HG03457 (cell line): ENCODE measurements at regions not wholly inside any gene's neighbourhood (a gene's known extent, or its start where the extent isn't known, plus 50 kb on each side); places are given as distances from the start of the nearest gene placed in this dataset.
"Not testable (repeated sequence)": the region's sequence is repeated elsewhere in the genome, so short reads cannot be mapped to it uniquely, and the experiment has no call there.

Experiments used
- ATAC-seq: cut with Tn5 transposase; IDR thresholded peaks from one replicate; pipeline ENCODE4 v1.9.1; 2021; ENCODE audit warnings: moderate number of reproducible peaks; ENCODE audit not compliant: unreplicated experiment

GRCh38 chr3:70519913-70520659 is 207.6 kb upstream of the MDFIC2 start:
- ATAC-seq = no peak

DNA sequence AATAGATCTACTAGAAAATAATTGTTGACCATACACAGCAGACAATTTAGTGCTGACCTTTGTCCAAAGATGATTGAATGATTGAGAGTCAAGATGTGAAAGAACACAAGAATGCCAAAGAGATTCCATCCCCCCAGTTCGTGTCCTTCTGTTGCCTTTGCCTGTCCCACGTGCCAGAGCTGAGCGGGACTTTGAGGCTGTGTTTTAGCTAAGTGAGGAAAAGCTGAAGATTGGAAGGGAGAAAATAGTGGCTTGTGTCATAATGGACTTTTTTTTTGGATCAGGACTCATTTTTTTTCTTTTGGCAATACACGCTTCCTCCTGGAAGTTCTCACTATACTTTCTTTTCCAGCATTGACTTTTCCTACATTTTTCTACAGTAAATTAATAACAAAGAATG is 206.6 kb upstream of the MDFIC2 start:
- no peak for ATAC-seq

DNA sequence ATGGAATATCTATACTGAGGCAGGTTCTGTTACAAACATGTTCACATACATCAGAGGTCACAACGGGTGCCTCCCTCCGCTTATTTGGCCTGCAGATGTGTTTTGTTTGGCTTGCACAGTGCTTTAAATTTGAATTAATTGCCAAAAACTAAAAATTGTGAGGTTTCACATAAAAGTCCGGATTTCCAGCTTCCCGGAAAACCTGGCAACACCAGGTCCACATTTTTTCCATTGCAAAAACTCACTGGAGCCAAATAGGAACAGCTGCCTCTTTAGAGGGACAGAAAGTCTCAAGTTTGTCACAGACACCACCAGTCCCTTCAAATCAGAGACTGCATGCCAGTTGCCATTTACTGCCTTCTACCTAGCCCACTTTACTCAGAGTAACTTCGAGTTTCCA is 205.9 kb upstream of the MDFIC2 start:
- ATAC-seq = no peak

DNA sequence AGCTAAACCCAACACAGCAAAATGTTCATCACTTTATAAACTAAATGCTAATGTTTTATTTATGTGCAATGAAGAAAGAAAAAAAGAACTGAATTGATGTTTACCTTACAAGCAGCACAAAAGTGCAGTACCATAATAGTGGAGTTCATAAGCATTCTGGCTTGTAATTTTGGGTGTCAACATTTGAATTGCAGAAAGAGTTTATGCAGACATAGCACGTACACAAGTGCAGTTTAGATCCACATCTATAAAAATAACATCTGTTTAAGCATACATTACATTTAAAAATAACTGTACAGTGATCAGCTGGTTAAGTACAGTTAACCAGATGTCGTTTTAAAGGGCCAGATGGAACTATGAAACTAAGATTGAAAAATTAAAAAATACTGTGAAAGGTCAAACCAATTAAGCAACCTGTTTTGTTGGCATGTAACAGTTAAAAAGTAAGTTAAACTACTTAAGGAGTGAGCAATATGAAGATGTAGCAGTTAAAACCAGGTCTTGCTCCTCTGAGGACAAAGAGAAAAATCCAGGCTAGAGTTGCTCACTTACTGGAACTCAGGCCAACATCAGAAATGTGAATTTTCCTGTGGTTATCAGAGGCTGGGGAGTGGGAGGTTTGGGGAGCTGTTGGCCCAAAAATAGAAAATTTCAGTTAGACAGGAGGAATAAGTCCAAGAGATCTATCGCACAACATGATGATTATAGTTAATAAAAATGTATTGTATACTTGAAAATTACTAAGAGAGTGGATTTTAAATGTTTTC is 204.9 kb upstream of the MDFIC2 start:
- ATAC-seq = no peak

DNA sequence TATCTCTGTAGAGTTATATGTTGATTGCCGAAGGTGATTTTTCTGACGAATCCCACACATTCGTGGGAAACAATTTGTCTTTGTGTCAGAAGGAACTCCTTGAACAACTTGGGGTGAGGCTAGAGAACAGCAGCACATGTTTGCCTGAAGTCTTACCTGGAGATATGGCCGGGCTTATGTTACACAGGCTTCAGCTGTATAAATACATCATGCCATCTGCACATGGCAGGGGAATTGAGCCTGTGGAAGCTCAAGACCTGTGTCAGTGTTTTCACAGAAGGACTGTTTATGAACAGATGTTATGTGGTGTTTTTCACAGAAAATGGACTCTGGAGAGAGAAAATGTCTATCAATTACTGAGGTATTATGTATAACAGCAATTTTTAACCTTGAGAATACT is 203.6 kb upstream of the MDFIC2 start:
- no peak for ATAC-seq

DNA sequence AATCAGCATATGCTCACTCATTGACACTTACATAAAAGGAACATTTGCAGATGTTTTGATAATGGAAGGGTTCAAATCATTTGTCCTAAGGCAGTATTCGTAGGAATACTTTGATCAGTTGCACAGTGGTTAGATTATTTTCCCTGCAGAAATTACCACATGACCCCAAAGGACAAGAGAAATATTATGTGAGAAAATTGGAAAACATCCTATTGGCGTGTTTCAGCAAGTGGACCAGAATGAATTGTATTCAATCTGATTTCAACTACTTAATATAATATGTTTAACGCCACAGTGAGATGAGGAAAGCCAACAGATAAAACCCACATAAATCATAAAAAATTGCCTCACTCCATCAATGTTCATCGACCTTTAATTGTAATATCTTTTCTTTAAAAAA is 195.0 kb upstream of the MDFIC2 start:
- no peak for ATAC-seq

- no peak for ATAC-seq
Measured at GRCh38 chr3:70506775-70507174, 194.3 kb upstream of the MDFIC2 start.

DNA sequence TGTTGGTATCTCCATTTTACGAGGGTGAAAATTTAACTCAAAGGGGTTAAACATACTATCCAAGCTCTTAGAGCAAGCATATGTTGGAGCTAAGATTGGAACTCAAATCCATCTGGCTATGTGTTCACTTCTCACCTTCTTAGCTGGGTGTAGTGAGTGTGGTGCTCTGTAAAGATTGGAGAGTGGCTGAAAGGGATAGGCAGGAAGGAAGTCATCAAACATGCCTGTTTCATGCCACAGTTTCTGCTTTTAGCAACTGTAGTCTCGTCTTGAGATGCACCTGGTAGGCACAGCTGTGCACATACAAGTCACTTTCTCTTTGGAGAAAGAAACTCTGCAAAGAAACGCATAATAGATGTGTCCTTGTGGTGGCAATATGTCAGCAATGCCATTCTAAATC is 189.1 kb upstream of the MDFIC2 start:
- no peak for ATAC-seq

DNA sequence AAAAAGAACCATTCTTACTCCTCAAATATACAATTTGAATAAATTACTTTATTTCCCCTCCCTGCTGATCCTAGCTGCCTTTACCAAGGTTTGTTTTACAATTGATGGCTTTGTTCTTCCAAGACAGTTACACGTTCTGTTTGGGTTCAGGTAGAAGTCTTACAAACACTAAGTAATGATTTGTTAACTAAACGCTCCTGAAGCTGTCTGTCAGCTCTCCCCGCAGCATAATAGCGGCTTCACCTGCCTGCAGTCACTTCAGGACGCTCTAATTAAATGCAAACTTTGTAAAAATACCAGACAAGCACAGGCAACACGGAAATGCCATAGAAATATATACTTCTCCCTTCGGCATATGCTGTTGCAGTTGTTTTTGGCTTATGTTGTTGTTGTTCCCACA is 176.4 kb upstream of the MDFIC2 start:
- no peak for ATAC-seq

DNA sequence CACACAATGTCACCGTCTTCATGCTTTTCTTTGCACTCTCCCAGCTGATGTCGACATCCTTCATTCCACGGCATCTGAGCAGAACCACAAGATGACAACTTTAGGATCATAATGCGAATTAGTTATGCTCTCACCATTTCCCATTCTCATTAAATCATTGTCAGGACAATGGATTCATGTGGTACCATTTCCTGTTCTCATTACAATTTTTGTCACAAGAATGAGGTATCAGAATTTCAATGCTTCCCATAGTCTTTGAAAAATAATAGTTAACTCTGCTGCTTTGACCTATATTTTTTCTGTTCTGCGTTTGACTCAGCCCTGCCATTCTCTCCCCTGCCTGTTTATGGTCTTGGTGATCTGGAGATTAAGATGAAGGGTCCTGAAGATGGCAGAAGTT is 175.7 kb upstream of the MDFIC2 start:
- no peak for ATAC-seq

GRCh38 chr3:70486414-70487017 is 174.1 kb upstream of the MDFIC2 start:
- ATAC-seq = no peak

GRCh38 chr3:70476174-70476573 is 163.7 kb upstream of the MDFIC2 start:
- ATAC-seq = no peak

DNA sequence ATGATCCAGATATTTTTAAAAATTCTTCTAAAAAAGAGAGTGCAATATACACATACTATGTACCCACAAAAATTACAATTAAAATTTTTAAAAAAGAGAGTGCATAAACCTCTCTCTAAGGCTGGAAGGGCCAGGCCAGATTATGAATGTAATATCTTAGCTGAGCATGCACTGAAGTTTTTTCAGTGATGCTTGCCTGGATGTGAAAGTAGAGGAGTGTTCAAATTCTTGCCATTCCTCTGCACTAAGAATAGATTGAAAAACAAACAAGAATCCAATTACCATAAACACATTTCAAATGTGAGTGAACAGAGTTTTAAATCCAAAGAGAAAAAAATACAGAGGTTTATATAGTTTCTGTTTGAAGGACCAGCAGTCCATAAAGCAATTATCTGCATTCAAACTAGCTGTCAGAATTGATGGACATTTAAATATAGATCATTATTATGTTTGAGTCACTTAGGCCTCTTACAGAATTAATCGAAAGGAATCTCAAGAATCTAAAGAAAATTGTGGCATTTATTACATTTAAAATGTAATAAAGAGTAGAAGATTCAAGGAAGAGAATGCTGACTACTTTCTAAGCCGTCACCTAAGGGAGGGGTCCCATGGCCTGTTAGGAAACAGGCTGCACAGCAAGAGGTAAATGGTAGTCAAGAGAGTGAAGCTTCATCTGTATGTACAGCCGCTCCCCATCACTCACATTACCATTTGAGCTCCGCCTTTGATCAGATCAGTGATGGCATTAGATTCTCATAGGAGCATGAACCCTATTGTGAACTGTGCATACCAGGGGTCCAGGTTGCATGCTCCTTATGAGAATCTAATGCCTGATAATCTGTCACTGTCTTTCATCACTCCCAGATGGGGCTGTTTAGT is 159.3 kb upstream of the MDFIC2 start:
- ATAC-seq = no peak

DNA sequence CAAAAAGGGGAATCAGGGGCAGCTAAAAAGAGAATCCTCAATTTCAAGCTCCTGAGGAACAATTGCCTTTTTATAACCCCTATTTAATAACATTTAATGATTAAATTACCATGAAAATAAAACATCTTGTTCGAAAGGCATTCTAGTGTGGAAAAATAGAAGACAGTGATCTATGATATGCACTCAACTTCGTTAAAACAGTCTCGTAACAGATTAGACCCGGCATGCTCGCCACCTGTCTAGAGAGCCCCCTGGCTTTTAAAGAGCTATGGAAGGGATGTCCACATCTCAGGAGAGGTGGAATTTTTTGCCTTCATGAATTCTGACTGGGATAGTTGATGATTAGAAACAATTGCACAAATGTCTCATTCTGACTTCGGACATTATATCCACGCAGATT is 153.7 kb upstream of the MDFIC2 start:
- ATAC-seq = no peak

GRCh38 chr3:70464876-70465275 is 152.4 kb upstream of the MDFIC2 start:
- no peak for ATAC-seq

DNA sequence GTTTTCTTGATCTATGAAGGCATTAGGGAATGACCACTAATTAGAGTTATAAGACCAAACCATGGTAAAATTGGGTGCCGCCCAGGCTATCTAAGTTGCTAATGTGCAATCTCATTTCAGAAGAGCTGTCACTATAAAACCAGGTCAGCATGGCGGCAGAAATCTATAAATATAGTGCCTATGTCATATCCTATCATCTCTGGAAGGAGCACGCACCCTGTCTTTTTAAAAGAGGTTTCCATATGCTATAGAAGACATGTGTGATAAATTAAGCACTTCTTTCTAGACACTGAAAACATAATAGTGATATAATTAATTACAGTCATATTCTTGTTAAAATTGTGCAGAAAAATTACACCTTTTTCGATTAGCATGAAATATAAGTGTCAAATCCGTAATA is 152.0 kb upstream of the MDFIC2 start:
- ATAC-seq = no peak

GRCh38 chr3:70450220-70450619 is 137.8 kb upstream of the MDFIC2 start:
- not testable (repeated sequence) for ATAC-seq

GRCh38 chr3:70435422-70435821 is 123.0 kb upstream of the MDFIC2 start:
- not testable (repeated sequence) for ATAC-seq

- ATAC-seq = no peak
Measured at GRCh38 chr3:70433091-70433490, 120.7 kb upstream of the MDFIC2 start.

- no peak for ATAC-seq
Measured at GRCh38 chr3:70431911-70432310, 119.5 kb upstream of the MDFIC2 start.

- ATAC-seq = no peak
Measured at GRCh38 chr3:70426071-70426470, 113.6 kb upstream of the MDFIC2 start.
